ENCODE measurements at regions not wholly inside any gene's neighbourhood (a gene's known extent, or its start where the extent isn't known, plus 50 kb on each side); places are given as distances from the start of the nearest gene placed in this dataset.

DNA sequence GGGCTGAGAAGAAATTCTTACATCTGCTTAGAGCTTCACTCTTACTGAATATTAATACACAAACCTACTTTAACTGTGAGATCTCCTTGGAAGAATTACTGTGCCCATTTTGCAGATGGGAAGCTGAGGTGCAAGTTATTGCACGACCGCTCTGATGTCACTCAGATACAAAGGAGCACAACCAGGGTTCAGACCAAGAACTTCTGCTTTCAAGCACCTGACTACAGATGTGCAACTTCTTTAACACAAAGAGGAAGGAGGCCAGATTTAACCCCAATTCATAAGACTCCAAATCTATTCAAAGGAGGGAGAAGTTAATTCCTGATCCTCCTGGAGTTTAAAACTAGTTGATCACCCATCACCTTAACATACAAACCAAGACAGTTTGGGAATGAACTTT is 232.6 kb downstream of the VRK1 start:
- no peak for DNase-seq (ENCODE audit: low spot score)
- TF ChIP-seq, protein P1, sequence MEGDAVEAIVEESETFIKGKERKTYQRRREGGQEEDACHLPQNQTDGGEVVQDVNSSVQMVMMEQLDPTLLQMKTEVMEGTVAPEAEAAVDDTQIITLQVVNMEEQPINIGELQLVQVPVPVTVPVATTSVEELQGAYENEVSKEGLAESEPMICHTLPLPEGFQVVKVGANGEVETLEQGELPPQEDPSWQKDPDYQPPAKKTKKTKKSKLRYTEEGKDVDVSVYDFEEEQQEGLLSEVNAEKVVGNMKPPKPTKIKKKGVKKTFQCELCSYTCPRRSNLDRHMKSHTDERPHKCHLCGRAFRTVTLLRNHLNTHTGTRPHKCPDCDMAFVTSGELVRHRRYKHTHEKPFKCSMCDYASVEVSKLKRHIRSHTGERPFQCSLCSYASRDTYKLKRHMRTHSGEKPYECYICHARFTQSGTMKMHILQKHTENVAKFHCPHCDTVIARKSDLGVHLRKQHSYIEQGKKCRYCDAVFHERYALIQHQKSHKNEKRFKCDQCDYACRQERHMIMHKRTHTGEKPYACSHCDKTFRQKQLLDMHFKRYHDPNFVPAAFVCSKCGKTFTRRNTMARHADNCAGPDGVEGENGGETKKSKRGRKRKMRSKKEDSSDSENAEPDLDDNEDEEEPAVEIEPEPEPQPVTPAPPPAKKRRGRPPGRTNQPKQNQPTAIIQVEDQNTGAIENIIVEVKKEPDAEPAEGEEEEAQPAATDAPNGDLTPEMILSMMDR (IDR thresholded peaks at IDR 0.05; ENCODE audit: borderline replicate concordance, control extremely low read depth, extremely low read depth, insufficient read depth, missing control alignments), result no peak
- in situ Hi-C loops (cut with MboI; ENCODE audit: low sequenced_read_pairs, unreplicated experiment), result no loop called here

DNA sequence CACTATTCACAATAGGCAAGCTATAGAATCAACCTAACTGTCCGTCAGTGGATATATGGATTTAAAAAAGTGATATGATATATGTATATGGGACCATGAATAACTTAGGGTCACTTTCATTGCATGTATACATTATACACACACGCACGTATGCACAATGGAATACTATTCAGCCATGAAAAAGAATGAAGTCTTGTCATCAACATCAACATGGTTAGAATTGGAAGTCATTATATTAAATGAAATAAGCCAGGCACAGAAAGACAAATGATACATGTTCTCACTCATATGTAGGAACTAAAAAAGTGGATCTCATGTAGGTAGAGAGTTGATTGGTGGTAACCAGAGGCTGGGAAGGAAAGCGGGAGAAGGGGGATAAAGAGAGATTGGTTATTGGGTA is 234.3 kb downstream of the VRK1 start:
- DNase-seq (ENCODE audit: low spot score), result no peak
- TF ChIP-seq, protein P1 (IDR thresholded peaks at IDR 0.05; ENCODE audit: borderline replicate concordance, control extremely low read depth, extremely low read depth, insufficient read depth, missing control alignments), result no peak
- in situ Hi-C loops (cut with MboI; ENCODE audit: low sequenced_read_pairs, unreplicated experiment), result no loop called here

DNA sequence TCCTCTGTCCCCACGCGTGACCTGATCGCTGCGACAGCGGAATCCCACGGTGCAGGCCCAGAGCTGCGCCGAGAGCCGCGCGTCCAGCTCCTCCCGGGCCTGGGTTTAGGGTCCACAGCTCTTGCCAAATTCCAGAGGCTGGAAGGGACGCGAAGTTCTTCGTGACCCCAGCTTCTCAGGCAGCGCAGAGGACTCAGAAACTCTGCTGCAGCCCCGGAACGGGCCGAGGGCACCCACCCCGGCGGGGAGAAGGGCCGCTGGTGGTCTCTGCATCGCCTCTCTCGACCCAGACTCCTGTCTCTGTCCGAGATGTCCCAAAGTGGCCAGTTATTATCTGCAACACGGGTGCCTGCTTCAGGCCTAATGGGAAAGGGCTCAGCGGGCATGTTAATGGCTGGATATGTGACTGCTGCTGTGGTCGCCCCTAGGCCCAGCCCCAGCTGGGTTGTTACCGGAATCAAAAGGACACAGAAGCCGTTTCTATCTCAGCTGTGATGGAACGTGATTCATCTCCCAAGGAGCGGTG is 236.4 kb downstream of the VRK1 start:
- TF ChIP-seq, protein P1 (IDR thresholded peaks at IDR 0.05; ENCODE audit: borderline replicate concordance, control extremely low read depth, extremely low read depth, insufficient read depth, missing control alignments), result no peak
- in situ Hi-C loops (cut with MboI; ENCODE audit: low sequenced_read_pairs, unreplicated experiment), result no loop called here
- no peak for DNase-seq (ENCODE audit: low spot score)

DNA sequence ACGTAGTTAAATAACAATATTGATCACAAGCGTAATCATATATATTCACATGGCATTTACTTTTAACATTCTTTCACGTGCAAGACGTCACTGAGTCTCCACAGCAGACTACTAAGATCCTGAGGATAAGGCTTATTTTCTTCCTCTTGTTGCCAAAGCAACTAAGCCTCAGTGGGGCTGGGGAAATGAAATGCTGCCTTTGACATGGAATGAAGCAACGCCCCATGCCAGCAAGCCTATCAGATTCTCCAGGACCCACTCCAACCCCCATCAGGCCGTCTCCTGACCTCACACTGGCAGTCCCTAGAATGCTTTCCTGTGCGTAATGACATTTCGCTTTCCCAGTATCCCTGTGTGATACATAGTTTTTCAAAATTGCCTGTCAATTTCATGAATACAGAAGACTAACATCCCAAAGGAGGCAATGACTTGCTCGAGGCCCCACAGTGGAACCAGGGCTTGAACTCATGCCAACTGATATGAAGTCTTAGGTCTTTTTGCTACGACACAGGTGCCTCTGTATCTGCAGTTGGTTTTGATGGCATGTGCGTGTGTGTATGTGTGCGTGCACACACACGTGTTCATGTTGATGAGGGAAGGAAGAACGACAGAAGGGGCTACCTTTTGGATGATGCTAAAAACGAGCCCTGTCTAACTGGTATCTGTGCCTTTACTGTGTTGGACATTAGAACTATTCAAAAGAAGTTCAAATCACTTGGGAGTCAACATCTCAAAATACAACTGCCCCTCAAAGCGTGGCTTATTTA is 239.1 kb downstream of the VRK1 start:
- in situ Hi-C loops (cut with MboI; ENCODE audit: low sequenced_read_pairs, unreplicated experiment), result no loop called here
- TF ChIP-seq, protein P1 (IDR thresholded peaks at IDR 0.05; ENCODE audit: borderline replicate concordance, control extremely low read depth, extremely low read depth, insufficient read depth, missing control alignments), result no peak
- no peak for DNase-seq (ENCODE audit: low spot score)

DNA sequence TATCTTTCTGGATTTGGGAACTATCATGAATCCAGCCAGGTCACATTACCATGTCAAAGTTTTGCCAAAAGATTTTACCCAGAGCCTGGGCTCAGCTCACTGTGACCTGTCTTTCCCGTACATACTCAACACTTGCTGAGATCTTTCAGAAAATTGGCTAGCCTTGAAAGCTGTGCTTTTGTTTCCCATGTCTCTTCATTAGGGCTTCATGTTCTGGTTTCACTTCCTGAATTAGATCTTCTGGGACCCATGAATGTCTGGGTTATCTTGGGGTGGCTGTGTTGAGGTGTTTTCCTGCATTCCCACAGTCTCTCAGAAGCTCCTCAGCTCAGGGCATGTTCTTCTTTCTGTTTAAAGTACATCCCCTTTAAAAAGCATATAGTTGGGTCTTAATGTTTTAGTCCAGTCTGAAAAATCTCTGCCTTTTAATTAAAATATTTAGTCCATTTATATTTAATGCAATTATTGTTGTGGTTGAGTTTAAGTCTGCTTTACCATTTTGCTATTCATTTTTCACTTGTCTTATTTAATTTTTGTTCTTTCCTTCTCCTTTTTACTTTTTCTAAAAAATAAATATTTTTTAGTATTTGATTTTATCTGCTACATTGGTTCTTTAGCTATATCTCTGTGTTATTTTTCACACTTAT is 242.7 kb downstream of the VRK1 start:
- in situ Hi-C loops (cut with MboI; ENCODE audit: low sequenced_read_pairs, unreplicated experiment), result no loop called here
- peak; percentile 29 for DNase-seq (ENCODE audit: low spot score)
- TF ChIP-seq, protein P1 (IDR thresholded peaks at IDR 0.05; ENCODE audit: borderline replicate concordance, control extremely low read depth, extremely low read depth, insufficient read depth, missing control alignments), result no peak

DNA sequence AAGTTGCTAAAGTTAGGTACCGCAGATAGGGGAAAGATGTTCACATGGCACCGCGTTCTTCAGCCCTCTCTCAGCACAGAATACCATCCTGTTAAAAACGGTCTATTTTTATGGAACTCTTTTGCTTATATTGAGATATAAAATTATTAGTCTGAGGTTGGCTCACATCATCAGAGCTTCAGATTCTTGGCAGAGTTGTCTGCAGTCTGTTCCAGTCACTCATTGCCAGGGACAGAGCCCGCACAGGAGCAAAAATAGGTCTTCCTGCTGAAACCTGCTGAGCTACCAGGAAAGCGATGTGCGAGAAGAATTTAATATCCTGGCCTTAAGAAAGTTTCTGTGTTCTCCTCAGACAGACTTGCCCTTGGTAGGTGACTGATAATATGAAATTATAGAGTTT is 249.8 kb downstream of the VRK1 start:
- no peak for DNase-seq (ENCODE audit: low spot score)
- TF ChIP-seq, protein P1 (IDR thresholded peaks at IDR 0.05; ENCODE audit: borderline replicate concordance, control extremely low read depth, extremely low read depth, insufficient read depth, missing control alignments), result no peak
- in situ Hi-C loops (cut with MboI; ENCODE audit: low sequenced_read_pairs, unreplicated experiment), result no loop called here
